Spleen (tissue), 11 donors: ENCODE measurements at regions not wholly inside any gene's neighbourhood (a gene's known extent, or its start where the extent isn't known, plus 50 kb on each side); places are given as distances from the start of the nearest gene placed in this dataset.

Experiments used
- DNase-seq: peaks from one replicate; pipeline ENCODE4 v3.0.0-alpha.2; 2020
- H3K27ac ChIP-seq, 8 donors: fragments of 200-600 bp; sonication (generic) in 7 of 8; 1 replicate in 4 of 8; 2 replicates in 4 of 8; pipeline versions ENCODE4 v1.5.0 to v1.8.0; 2016 to 2021; ENCODE audit warnings: inconsistent platforms in 4 of 8, mild to moderate bottlenecking in 4 of 8, moderate library complexity in 1 of 8
- H3K27me3 ChIP-seq, 7 donors: fragments of 200-600 bp; sonication (generic) in 6 of 7; replicated peaks in 1 of 7; 1 replicate in 4 of 7; 2 replicates in 3 of 7; pipeline versions ENCODE4 v1.5.0 to v1.8.0; 2016 to 2021; ENCODE audit warnings: inconsistent platforms in 3 of 7, mild to moderate bottlenecking in 1 of 7
- H3K36me3 ChIP-seq, 6 donors: fragments of 200-600 bp; sonication (generic) in 5 of 6; 1 replicate in 4 of 6; 2 replicates in 2 of 6; pipeline versions ENCODE4 v1.5.0 to v1.8.0; 2016 to 2021; ENCODE audit warnings: inconsistent platforms in 2 of 6
- H3K4me1 ChIP-seq, 6 donors: fragments of 200-600 bp; sonication (generic) in 5 of 6; 1 replicate in 3 of 6; 2 replicates in 3 of 6; pipeline versions ENCODE4 v1.5.0 to v1.8.0; 2016 to 2021; ENCODE audit warnings: inconsistent platforms in 3 of 6
- H3K4me3 ChIP-seq, 8 donors: fragments of 200-600 bp; sonication (generic) in 7 of 8; 1 replicate in 4 of 8; 2 replicates in 4 of 8; pipeline versions ENCODE4 v1.5.0 to v1.8.0; 2016 to 2021; ENCODE audit warnings: inconsistent platforms in 4 of 8, mild to moderate bottlenecking in 4 of 8, moderate library complexity in 2 of 8
- H3K9me3 ChIP-seq, 8 donors: fragments of 200-600 bp; sonication (generic) in 7 of 8; 1 replicate in 4 of 8; 2 replicates in 4 of 8; pipeline versions ENCODE4 v1.5.0 to v1.8.0; 2016 to 2021; ENCODE audit warnings: inconsistent platforms in 4 of 8
- POLR2A ChIP-seq, 3 donors: fragments of 450-650 bp; IDR thresholded peaks; one replicate each; pipeline ENCODE4 v1.5.1; 2017; ENCODE audit warnings: antibody characterized with exemption in 3 of 3, mild to moderate bottlenecking in 1 of 3
- POLR2AphosphoS5 ChIP-seq, 3 donors: sonication (generic); formaldehyde crosslinking; IDR thresholded peaks; one replicate each; pipeline ENCODE4 v1.5.1; 2017; ENCODE audit warnings: antibody characterized with exemption in 3 of 3
- WGBS, 5 donors: extraction: QIAGEN DNeasy Blood & Tissue Kit in 3 of 5; methylation state at CpG; one replicate each; pipeline versions ENCODE4 v1.1.5 to v1.1.7; 2013 to 2018; 5-methylcytosine and 5-hydroxymethylcytosine counted together
- intact Hi-C: fragments of 100-400 bp; cut with DNase I; formaldehyde crosslinking; loops from one replicate; pipeline ENCODE4 v1.15.0; 2023; ENCODE audit warnings: low total_unique reads
- TF ChIP-seq, protein P1 (sequence below), 11 experiments: fragments of 200-600 bp in 7 of 11; fragments of 450-650 bp in 4 of 11; sonication (generic) in 4 of 11; IDR thresholded peaks in 8 of 11; conservative IDR thresholded peaks in 3 of 11; 1 replicate in 7 of 11; 2 replicates in 4 of 11; pipeline versions ENCODE4 v1.4.0 to v1.8.0; 2016 to 2021; ENCODE audit warnings: antibody characterized with exemption in 11 of 11, inconsistent platforms in 4 of 11, mild to moderate bottlenecking in 1 of 11
- donor health status: healthy with polysubstance abuse.
- donor health status: DM: no; HTN: no; CAD: no; lungs with moderate emphysema.
- donor health status: DM: no; HTN: no; CAD: no.
- donor health status: Bipolar disorder and iron deficiency.
- donor health status: healthy.
- donor health status: DM: no; HTN: no; CAD: no.
- donor health status: DM: yes; HTN: yes; CAD: no.

GRCh38 chr4:20590849-20591248, 109.4 kb upstream of the PACRGL start:
- Histone ChIP-seq H3K36me3 (peaks cover 0 to 11% (median 3%) of the 10 kb centered on the region in 6 donors), H3K4me3 (no peak overlapping the region), H3K9me3 (no peaks in the 10 kb centered on the region), H3K27me3 (no peaks in the 10 kb centered on the region), H3K27ac (no peak overlapping the region), H3K4me1 (no peaks in the 10 kb centered on the region)
- TF ChIP-seq, protein P1, sequence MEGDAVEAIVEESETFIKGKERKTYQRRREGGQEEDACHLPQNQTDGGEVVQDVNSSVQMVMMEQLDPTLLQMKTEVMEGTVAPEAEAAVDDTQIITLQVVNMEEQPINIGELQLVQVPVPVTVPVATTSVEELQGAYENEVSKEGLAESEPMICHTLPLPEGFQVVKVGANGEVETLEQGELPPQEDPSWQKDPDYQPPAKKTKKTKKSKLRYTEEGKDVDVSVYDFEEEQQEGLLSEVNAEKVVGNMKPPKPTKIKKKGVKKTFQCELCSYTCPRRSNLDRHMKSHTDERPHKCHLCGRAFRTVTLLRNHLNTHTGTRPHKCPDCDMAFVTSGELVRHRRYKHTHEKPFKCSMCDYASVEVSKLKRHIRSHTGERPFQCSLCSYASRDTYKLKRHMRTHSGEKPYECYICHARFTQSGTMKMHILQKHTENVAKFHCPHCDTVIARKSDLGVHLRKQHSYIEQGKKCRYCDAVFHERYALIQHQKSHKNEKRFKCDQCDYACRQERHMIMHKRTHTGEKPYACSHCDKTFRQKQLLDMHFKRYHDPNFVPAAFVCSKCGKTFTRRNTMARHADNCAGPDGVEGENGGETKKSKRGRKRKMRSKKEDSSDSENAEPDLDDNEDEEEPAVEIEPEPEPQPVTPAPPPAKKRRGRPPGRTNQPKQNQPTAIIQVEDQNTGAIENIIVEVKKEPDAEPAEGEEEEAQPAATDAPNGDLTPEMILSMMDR (IDR thresholded peaks at IDR 0.05 in 8 of 11, conservative IDR thresholded peaks at IDR 0.05 in 3 of 11) = no peak
- TF ChIP-seq POLR2A (IDR thresholded peaks at IDR 0.05) (no peak), POLR2AphosphoS5 (IDR thresholded peaks at IDR 0.05) (no peak)
- intact Hi-C loops = no loop called here
- DNase-seq = no peak
- WGBS, 5 donors = 83 to 90% (median 87%) methylated on average over 2 of the region's 2 CpGs

- H3K27me3 ChIP-seq = no peaks in the 10 kb centered on the region
- no peaks in the 10 kb centered on the region for H3K4me1 ChIP-seq
- 87 to 95% (median 92%) methylated on average over 2 of the region's 2 CpGs for WGBS, 5 donors
- H3K27ac ChIP-seq = no peak overlapping the region
- intact Hi-C loops = no loop called here
- H3K36me3 ChIP-seq = peaks cover 0 to 13% (median 3%) of the 10 kb centered on the region in 6 donors
- no peak for TF ChIP-seq POLR2A (IDR thresholded peaks at IDR 0.05)
- TF ChIP-seq, protein P1 (IDR thresholded peaks at IDR 0.05 in 8 of 11, conservative IDR thresholded peaks at IDR 0.05 in 3 of 11) = no peak
- no peak for TF ChIP-seq POLR2AphosphoS5 (IDR thresholded peaks at IDR 0.05)
- no peak overlapping the region for H3K4me3 ChIP-seq
- DNase-seq = no peak
- H3K9me3 ChIP-seq = no peaks in the 10 kb centered on the region
Observed at GRCh38 chr4:20591571-20591970, 108.7 kb upstream of the PACRGL start.

- Histone ChIP-seq H3K27ac (no peak overlapping the region), H3K36me3 (peaks cover 0 to 17% (median 3%) of the 10 kb centered on the region in 6 donors), H3K27me3 (no peaks in the 10 kb centered on the region), H3K4me1 (no peaks in the 10 kb centered on the region), H3K4me3 (no peak overlapping the region), H3K9me3 (no peaks in the 10 kb centered on the region)
- intact Hi-C loops = no loop called here
- TF ChIP-seq POLR2AphosphoS5 (IDR thresholded peaks at IDR 0.05) (no peak), POLR2A (IDR thresholded peaks at IDR 0.05) (no peak)
- TF ChIP-seq, protein P1 (IDR thresholded peaks at IDR 0.05 in 8 of 11, conservative IDR thresholded peaks at IDR 0.05 in 3 of 11) = no peak
- no peak for DNase-seq
- 88 to 98% (median 89%) methylated on average over 3 of the region's 3 CpGs for WGBS, 5 donors
Observed at GRCh38 chr4:20592013-20592412, 108.2 kb upstream of the PACRGL start.

DNA sequence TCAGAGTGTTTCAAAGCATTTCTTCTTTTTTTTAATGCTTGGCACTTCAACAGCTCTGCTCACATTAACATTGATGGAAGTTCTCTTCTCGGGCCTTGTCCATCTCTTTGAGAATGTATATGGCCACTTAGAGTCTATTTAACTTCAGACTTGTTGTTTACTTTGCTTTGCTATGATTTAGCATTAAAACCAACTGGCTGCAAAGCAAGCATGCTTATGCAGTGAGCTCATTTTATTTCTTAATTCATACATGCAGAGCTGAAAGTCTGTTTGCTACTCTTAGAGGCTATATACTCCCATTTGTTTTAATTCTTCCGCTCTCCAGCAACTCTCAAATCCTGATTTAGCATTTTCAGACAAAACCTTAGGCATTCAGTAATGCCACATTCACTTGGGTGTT, 107.6 kb upstream of the PACRGL start:
- H3K27me3 ChIP-seq = no peaks in the 10 kb centered on the region
- 80 to 90% (median 84%) methylated on average over 2 of the region's 2 CpGs for WGBS, 5 donors
- intact Hi-C loops = no loop called here

More for the DNA sequence above, 107.6 kb upstream of the PACRGL start:
- H3K27ac ChIP-seq = no peak overlapping the region
- TF ChIP-seq POLR2AphosphoS5 (IDR thresholded peaks at IDR 0.05) = no peak
- TF ChIP-seq, protein P1 (IDR thresholded peaks at IDR 0.05 in 8 of 11, conservative IDR thresholded peaks at IDR 0.05 in 3 of 11) = no peak
- H3K9me3 ChIP-seq = no peaks in the 10 kb centered on the region
- H3K4me3 ChIP-seq = no peak overlapping the region
- H3K4me1 ChIP-seq = no peaks in the 10 kb centered on the region
- peaks cover 0 to 21% (median 3%) of the 10 kb centered on the region in 6 donors for H3K36me3 ChIP-seq
- DNase-seq = no peak
